ENCODE measurements at regions not wholly inside any gene's neighbourhood (a gene's known extent, or its start where the extent isn't known, plus 50 kb on each side); places are given as distances from the start of the nearest gene placed in this dataset.
A peak's percentile ranks its signal among the peaks of the same experiment; 100 is the strongest.

DNA sequence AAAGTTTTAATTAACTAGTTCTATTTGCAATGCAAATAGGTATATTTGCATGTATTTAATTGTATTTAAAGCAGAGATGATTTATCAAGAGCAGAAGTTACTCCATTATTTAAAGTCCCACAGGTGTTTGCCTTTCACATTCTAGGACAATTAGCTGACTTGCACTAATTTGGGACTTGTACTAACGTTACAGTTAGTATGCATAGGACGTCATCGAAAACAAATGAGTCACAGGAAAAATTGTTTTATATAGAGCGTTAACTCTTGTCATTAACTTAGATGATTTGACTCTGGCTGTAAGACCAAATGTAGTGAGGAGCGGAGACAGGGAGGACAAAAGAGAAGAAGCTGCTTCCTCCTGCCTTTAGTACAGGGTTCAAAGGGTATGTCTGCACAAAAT, 126.1 kb upstream of the IFNE start:
- ATAC-seq (no peak), DNase-seq (ENCODE audit: low spot score) (no peak), FAIRE-seq (no peak)
- intact Hi-C loops (cut with micrococcal nuclease; ENCODE audit: unreplicated experiment), result no loop called here
- no peak overlapping the region for H3K4me2 ChIP-seq (ENCODE audit: low read depth, low read length)
- H3K9ac ChIP-seq (ENCODE audit: insufficient read depth, low read depth, low read length), result no peak overlapping the region
- CTCF ChIA-PET (ENCODE audit: low intra/inter-chr PET ratio, low total read pairs), result no interaction called here
- no peaks in the 10 kb centered on the region for H3K4me1 ChIP-seq (ENCODE audit: insufficient read depth, low read length)
- H3K4me3 ChIP-seq (replicated peaks in 1 of 3; ENCODE audit: insufficient read depth in 1 of 3, low read depth in 2 of 3, low read length in 3 of 3), result no peak overlapping the region
- 1% methylated on average over 5 of the region's 5 CpGs for whole genome bisulfite sequencing (ENCODE audit: low lambda C conversion rate)
- no peak overlapping the region for H2AFZ ChIP-seq (ENCODE audit: low read length)
- BruUV-seq (replicated peaks), result no TSS peak
- H3K27me3 ChIP-seq (ENCODE audit: control insufficient read depth in 1 of 2, insufficient read depth in 2 of 2, low read length in 2 of 2), result no peaks in the 10 kb centered on the region
- no peaks in the 10 kb centered on the region for H3K9me3 ChIP-seq (ENCODE audit: low read length)
- POLR2A ChIA-PET, result no interaction called here
- in situ Hi-C loops (cut with HindIII; ENCODE audit: extremely low pct_ligation_motif_present, low pct_unique_long_range_greater_than_20kb), result no loop called here
- H3K36me3 ChIP-seq (replicated peaks in 1 of 2; ENCODE audit: control insufficient read depth in 1 of 2, insufficient read depth in 2 of 2, low read length in 2 of 2), result no peaks in the 10 kb centered on the region
- no peaks in the 10 kb centered on the region for H3K79me2 ChIP-seq (ENCODE audit: insufficient read depth, low read length)
- TF ChIP-seq KIAA2018 (CRISPR knock-in tag; IDR thresholded peaks at IDR 0.05; ENCODE audit: borderline replicate concordance), result no peak
- no peak for TF ChIP-seq TSC22D2 (CRISPR knock-in tag; IDR thresholded peaks at IDR 0.05; ENCODE audit: borderline replicate concordance)
- peak; percentile 19 to 49; a peak in 3 of 4 replicates for TF ChIP-seq MAFK (conservative IDR thresholded peaks at IDR 0.05 in 1 of 2, IDR thresholded peaks at IDR 0.05 in 1 of 2; ENCODE audit: low read length in 2 of 2)
- no peak for TF ChIP-seq ZNF264 (CRISPR knock-in tag; IDR thresholded peaks at IDR 0.05)
- TF ChIP-seq DNMT3B (CRISPR knock-in tag; conservative IDR thresholded peaks at IDR 0.05), result no peak
- TF ChIP-seq FOXM1 (CRISPR knock-in tag; IDR thresholded peaks at IDR 0.05), result no peak
- TF ChIP-seq MAFF (IDR thresholded peaks at IDR 0.05; ENCODE audit: low read depth, low read length), result peak; percentile 56; the same call in 1 of the 2 replicates
- no peak for TF ChIP-seq BRD4 (CRISPR knock-in tag; IDR thresholded peaks at IDR 0.05)
- TF ChIP-seq GZF1 (CRISPR knock-in tag; IDR thresholded peaks at IDR 0.05), result no peak
- TF ChIP-seq CREB1 (IDR thresholded peaks at IDR 0.05), result peak; percentile 20; the same call in 1 of the 2 replicates
- TF ChIP-seq CREB1 (CRISPR knock-in tag; IDR thresholded peaks at IDR 0.05), result no peak
- H3K27ac ChIP-seq (ENCODE audit: extremely low read length, insufficient read depth, low read length), result no peak overlapping the region
- no peaks in the 10 kb centered on the region for H4K20me1 ChIP-seq (ENCODE audit: insufficient read depth, low read length)

All from HepG2 (cell line).